A549 (cell line): ENCODE measurements at regions not wholly inside any gene's neighbourhood (a gene's known extent, or its start where the extent isn't known, plus 50 kb on each side); places are given as distances from the start of the nearest gene placed in this dataset.

Experiments used
- ATAC-seq, 2 experiments: fragments of 200-7000 bp in 1 of 2; fragments of >200 bp in 1 of 2; cut with Nextera tagmentation in 1 of 2; cut with Tn5 transposase in 1 of 2; 3 replicates each; pipeline versions ENCODE4 v1.8.0 to v1.9.1; 2018 to 2020; ENCODE audit warnings: mild to moderate bottlenecking in 1 of 2, moderate library complexity in 1 of 2
- CTCF ChIA-PET: fragments of 300-600 bp; sonication (Branson Sonifier 250); formaldehyde crosslinking; extraction: SDS; loops from one replicate; lab custom pipeline; 2021; ENCODE audit warnings: antibody characterized with exemption, inconsistent platforms; lab: Yijun Ruan, JAX
- POLR2A ChIA-PET: fragments of 350-600 bp; formaldehyde crosslinking; extraction: SDS; loops from one replicate; lab custom pipeline; 2021; ENCODE audit warnings: antibody characterized with exemption, inconsistent platforms; lab: Yijun Ruan, JAX
- DNase-seq, 2 experiments: peaks; one replicate each; pipeline versions ENCODE4 v3.0.0 to v3.0.0-alpha.2; 2011 to 2016; ENCODE audit warnings: low read depth in 1 of 2, low spot score in 1 of 2
- FAIRE-seq: peaks from 2 replicates; lab custom pipeline; 2011; peaks lifted over from hg19 to GRCh38; lab: Jason Lieb, UNC
- H3K27ac ChIP-seq, 2 experiments: fragments of >200 bp; sonication (Bioruptor Twin); formaldehyde crosslinking; 3 replicates each; pipeline ENCODE4 v1.5.1; 2016 to 2017
- H3K4me1 ChIP-seq: fragments of >200 bp; sonication (Bioruptor Twin); formaldehyde crosslinking; 3 replicates; pipeline ENCODE4 v1.6.1; 2016
- H3K4me2 ChIP-seq: fragments of >200 bp; sonication (Bioruptor Twin); formaldehyde crosslinking; 3 replicates; pipeline ENCODE4 v1.6.1; 2016
- H3K4me3 ChIP-seq: fragments of >200 bp; sonication (Bioruptor Twin); formaldehyde crosslinking; 3 replicates; pipeline ENCODE4 v1.5.1; 2016
- H3K9me3 ChIP-seq: fragments of >200 bp; sonication (Bioruptor Twin); formaldehyde crosslinking; 3 replicates; pipeline ENCODE4 v1.6.1; 2016
- BHLHE40 ChIP-seq: IDR thresholded peaks from 2 replicates; pipeline ENCODE4 v1.6.1; 2012; ENCODE audit warnings: low read depth, low read length, inconsistent platforms
- CEBPB ChIP-seq, 2 experiments: fragments of >200 bp in 1 of 2; sonication (Bioruptor Twin) in 1 of 2; formaldehyde crosslinking in 1 of 2; IDR thresholded peaks; 2 replicates each; pipeline ENCODE4 v1.6.1; 2012 to 2016
- CHD2 ChIP-seq: fragments of 150-350 bp; IDR thresholded peaks from 2 replicates; pipeline ENCODE4 v1.6.1; 2014; ENCODE audit warnings: low read length; ENCODE audit not compliant: partially characterized antibody
- CHD4 ChIP-seq: fragments of 200-600 bp; sonication (generic); IDR thresholded peaks from 2 replicates; pipeline ENCODE4 v1.6.1; 2016; ENCODE audit warnings: antibody characterized with exemption, mild to moderate bottlenecking, borderline replicate concordance
- EP300 ChIP-seq, 2 experiments: fragments of >200 bp; sonication (Bioruptor Twin); formaldehyde crosslinking; IDR thresholded peaks; 2 replicates in 1 of 2; 3 replicates in 1 of 2; pipeline ENCODE4 v1.6.1; 2016 to 2017
- FOSL2 ChIP-seq, 2 experiments: fragments of 450-650 bp in 1 of 2; fragments of >200 bp in 1 of 2; sonication (Bioruptor Twin) in 1 of 2; formaldehyde crosslinking; IDR thresholded peaks; 2 replicates each; pipeline versions ENCODE4 v1.5.0 to v1.6.1; 2016 to 2020; ENCODE audit warnings: mild to moderate bottlenecking in 1 of 2, moderate library complexity in 1 of 2
- HDAC2 ChIP-seq: fragments of 200-600 bp; sonication (generic); IDR thresholded peaks from 2 replicates; pipeline ENCODE4 v1.6.1; 2016
- HEYL ChIP-seq: fragments of 250-450 bp; sonication (Bioruptor Pico); IDR thresholded peaks from 2 replicates; pipeline ENCODE4 v1.8.0; 2021; ENCODE audit warnings: mild to moderate bottlenecking, moderate library complexity
- HOXB13 ChIP-seq: fragments of 250-450 bp; sonication (Bioruptor Pico); IDR thresholded peaks from 2 replicates; pipeline ENCODE4 v1.5.0; 2020; ENCODE audit warnings: low read depth, mild to moderate bottlenecking, moderate library complexity
- KDM5A ChIP-seq: fragments of 200-600 bp; sonication (generic); IDR thresholded peaks from 2 replicates; pipeline ENCODE4 v1.6.1; 2016; ENCODE audit warnings: antibody characterized with exemption, mild to moderate bottlenecking
- MAZ ChIP-seq: fragments of 150-350 bp; IDR thresholded peaks from 2 replicates; pipeline ENCODE4 v1.6.1; 2014; ENCODE audit warnings: antibody characterized with exemption, low read depth, low read length, borderline replicate concordance
- NPAS2 ChIP-seq: fragments of 250-450 bp; sonication (Bioruptor Pico); IDR thresholded peaks from 2 replicates; pipeline ENCODE4 v1.8.0; 2022; ENCODE audit warnings: mild to moderate bottlenecking, moderate library complexity, borderline replicate concordance
- POLR2AphosphoS2 ChIP-seq: conservative IDR thresholded peaks from 2 replicates; pipeline ENCODE4 v1.6.1; 2012; ENCODE audit warnings: low read length, improper control_type of control experiment, inconsistent platforms
- RAD21 ChIP-seq, 2 experiments: fragments of >200 bp in 1 of 2; sonication (Bioruptor Twin) in 1 of 2; formaldehyde crosslinking in 1 of 2; IDR thresholded peaks in 1 of 2; conservative IDR thresholded peaks in 1 of 2; 2 replicates in 1 of 2; 3 replicates in 1 of 2; pipeline ENCODE4 v1.6.1; 2012 to 2018; ENCODE audit warnings: inconsistent platforms in 1 of 2
- RARB ChIP-seq: fragments of 250-450 bp; sonication (Bioruptor Pico); IDR thresholded peaks from 2 replicates; pipeline ENCODE4 v1.8.0; 2021; ENCODE audit warnings: mild to moderate bottlenecking, moderate library complexity
- SREBF2 ChIP-seq: fragments of 450-650 bp; IDR thresholded peaks from 2 replicates; pipeline ENCODE4 v1.6.1; 2014; ENCODE audit warnings: mild to moderate bottlenecking, moderate library complexity
- WGBS: methylation state at CpG from one replicate; pipeline ENCODE4 v1.1.6; 2017; ENCODE audit errors: missing lambda C conversion rate; 5-methylcytosine and 5-hydroxymethylcytosine counted together
- TF ChIP-seq, protein P1 (sequence below): fragments of 250-450 bp; sonication (Bioruptor Pico); IDR thresholded peaks from 2 replicates; pipeline ENCODE4 v1.5.0; 2020; ENCODE audit warnings: low read depth, mild to moderate bottlenecking, moderate library complexity
- TF ChIP-seq, protein P2 (sequence below): fragments of 450-650 bp; IDR thresholded peaks from 2 replicates; pipeline ENCODE4 v1.6.1; 2014; ENCODE audit warnings: antibody characterized with exemption
- TF ChIP-seq, protein P3 (sequence below): fragments of 200-600 bp; sonication (generic); IDR thresholded peaks from 2 replicates; pipeline ENCODE4 v1.6.1; 2016; ENCODE audit warnings: antibody characterized with exemption, mild to moderate bottlenecking, moderate library complexity
- TF ChIP-seq, protein P4 (sequence below): IDR thresholded peaks from 2 replicates; pipeline ENCODE4 v1.6.1; 2012

DNA sequence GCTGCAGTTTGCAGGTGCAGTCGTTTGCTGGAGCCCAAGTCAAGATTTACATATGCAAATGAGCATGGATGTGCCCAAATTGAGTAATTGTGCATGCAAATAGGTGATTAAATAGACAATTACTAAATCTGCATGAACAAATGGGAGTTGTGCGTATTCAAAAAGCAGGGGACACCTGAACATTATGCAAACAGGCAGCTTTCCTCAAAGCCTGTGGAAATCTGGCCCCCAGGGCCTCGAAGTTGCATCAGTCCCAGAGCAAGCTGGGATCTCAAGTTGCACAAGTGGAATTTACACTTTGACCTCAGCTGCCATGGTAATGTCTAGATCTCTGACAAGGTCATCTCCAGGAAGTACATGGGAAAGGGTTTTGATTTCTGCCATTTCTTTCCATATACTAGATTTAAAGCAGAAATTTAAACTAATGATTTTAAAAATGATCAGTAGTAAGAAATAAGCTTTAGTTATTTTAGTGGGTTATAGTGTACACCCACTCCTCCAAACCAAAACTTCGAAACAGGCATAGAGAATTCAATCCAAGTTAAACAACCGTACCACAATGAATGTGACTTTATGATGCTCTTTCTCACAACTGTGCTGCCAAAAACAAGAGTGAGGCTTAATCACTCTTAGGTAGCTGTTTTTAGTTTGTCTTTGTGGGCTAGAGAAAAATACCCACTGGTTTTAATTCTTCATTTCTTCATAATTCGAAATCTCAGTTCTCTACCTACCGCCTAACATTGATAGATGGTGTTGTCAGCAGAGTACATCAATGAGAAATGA, 110.7 kb downstream of the RND3 start:
- peaks cover 10% of the 10 kb centered on the region; the same call in 1 of the 3 replicates for H3K4me1 ChIP-seq
- ATAC-seq (no peak), FAIRE-seq (no peak), DNase-seq (peak in 1 of 2 experiments; percentile 26)
- TF ChIP-seq CEBPB (IDR thresholded peaks at IDR 0.05), result peak in 1 of 2 experiments; percentile 32; a peak in 1 of 4 replicates
- no peak for TF ChIP-seq CHD2
- 72% methylated on average over 7 of the region's 7 CpGs for WGBS
- H3K4me2 ChIP-seq, result peak overlapping the region; percentile 24; the same call in 2 of the 3 replicates
- H3K4me3 ChIP-seq, result no peak overlapping the region
- H3K9me3 ChIP-seq, result no peaks in the 10 kb centered on the region; the same call in 2 of the 3 replicates
- no peak overlapping the region; a peak in 1 of 6 replicates for H3K27ac ChIP-seq
- ChIA-PET POLR2A (interaction anchor here (0.7 kb wide), 1 partner anchor 101 kb away, joined by 3 read pairs; no protein-coding TSS in a partner anchor), CTCF (interaction anchor here (0.6 to 1.2 kb wide), 3 partner anchors 13 to 1336 kb away, joined by 3 to 5 read pairs (median 3); no protein-coding TSS in a partner anchor)

DNA sequence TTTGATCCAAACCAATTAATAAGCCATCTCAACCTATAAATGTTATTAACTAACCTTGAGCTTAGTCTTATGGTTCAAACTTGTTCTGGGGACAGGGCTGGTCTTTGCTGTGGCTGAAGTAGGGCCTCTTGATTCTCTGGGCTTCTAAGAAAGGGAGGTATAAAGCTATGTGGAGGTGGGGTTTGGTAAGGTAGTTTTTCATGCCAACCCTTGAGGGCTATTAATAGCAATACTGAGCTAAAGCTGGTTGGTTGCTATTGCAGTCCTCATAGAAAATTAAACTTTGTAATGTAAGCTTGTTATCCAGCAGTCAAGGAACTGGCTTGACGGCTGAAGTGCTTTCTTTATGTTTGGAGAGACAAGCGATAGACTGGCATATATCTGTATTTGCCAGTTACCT, 112.1 kb downstream of the RND3 start:
- WGBS, result 47% methylated on average over 2 of the region's 2 CpGs
- ATAC-seq (no peak), FAIRE-seq (no peak), DNase-seq (no peak)
- peaks cover 10% of the 10 kb centered on the region; the same call in 1 of the 3 replicates for H3K4me1 ChIP-seq
- H3K4me2 ChIP-seq, result no peak overlapping the region
- ChIA-PET POLR2A (no interaction called here), CTCF (interaction anchor here (1.1 kb wide), 1 partner anchor 780 kb away, joined by 3 read pairs; no protein-coding TSS in a partner anchor)
- TF ChIP-seq HOXB13 (CRISPR knock-in tag) (no peak), SREBF2 (no peak), BHLHE40 (no peak), RAD21 (conservative IDR thresholded peaks at IDR 0.05 in 1 of 2, IDR thresholded peaks at IDR 0.05 in 1 of 2) (no peak), RARB (CRISPR knock-in tag) (no peak), HDAC2 (no peak), HEYL (CRISPR knock-in tag) (no peak), FOSL2 (IDR thresholded peaks at IDR 0.05) (no peak), FOSL2 (CRISPR knock-in tag; IDR thresholded peaks at IDR 0.05) (no peak), KDM5A (no peak), EP300 (IDR thresholded peaks at IDR 0.05) (no peak), MAZ (no peak), CHD4 (no peak), NPAS2 (CRISPR knock-in tag) (no peak), POLR2AphosphoS2 (no peak)
- TF ChIP-seq, protein P1, sequence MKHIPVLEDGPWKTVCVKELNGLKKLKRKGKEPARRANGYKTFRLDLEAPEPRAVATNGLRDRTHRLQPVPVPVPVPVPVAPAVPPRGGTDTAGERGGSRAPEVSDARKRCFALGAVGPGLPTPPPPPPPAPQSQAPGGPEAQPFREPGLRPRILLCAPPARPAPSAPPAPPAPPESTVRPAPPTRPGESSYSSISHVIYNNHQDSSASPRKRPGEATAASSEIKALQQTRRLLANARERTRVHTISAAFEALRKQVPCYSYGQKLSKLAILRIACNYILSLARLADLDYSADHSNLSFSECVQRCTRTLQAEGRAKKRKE (CRISPR knock-in tag), result no peak
- TF ChIP-seq, protein P2, sequence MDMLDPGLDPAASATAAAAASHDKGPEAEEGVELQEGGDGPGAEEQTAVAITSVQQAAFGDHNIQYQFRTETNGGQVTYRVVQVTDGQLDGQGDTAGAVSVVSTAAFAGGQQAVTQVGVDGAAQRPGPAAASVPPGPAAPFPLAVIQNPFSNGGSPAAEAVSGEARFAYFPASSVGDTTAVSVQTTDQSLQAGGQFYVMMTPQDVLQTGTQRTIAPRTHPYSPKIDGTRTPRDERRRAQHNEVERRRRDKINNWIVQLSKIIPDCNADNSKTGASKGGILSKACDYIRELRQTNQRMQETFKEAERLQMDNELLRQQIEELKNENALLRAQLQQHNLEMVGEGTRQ, result no peak
- TF ChIP-seq, protein P3, sequence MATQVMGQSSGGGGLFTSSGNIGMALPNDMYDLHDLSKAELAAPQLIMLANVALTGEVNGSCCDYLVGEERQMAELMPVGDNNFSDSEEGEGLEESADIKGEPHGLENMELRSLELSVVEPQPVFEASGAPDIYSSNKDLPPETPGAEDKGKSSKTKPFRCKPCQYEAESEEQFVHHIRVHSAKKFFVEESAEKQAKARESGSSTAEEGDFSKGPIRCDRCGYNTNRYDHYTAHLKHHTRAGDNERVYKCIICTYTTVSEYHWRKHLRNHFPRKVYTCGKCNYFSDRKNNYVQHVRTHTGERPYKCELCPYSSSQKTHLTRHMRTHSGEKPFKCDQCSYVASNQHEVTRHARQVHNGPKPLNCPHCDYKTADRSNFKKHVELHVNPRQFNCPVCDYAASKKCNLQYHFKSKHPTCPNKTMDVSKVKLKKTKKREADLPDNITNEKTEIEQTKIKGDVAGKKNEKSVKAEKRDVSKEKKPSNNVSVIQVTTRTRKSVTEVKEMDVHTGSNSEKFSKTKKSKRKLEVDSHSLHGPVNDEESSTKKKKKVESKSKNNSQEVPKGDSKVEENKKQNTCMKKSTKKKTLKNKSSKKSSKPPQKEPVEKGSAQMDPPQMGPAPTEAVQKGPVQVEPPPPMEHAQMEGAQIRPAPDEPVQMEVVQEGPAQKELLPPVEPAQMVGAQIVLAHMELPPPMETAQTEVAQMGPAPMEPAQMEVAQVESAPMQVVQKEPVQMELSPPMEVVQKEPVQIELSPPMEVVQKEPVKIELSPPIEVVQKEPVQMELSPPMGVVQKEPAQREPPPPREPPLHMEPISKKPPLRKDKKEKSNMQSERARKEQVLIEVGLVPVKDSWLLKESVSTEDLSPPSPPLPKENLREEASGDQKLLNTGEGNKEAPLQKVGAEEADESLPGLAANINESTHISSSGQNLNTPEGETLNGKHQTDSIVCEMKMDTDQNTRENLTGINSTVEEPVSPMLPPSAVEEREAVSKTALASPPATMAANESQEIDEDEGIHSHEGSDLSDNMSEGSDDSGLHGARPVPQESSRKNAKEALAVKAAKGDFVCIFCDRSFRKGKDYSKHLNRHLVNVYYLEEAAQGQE, result no peak
- TF ChIP-seq, protein P4, sequence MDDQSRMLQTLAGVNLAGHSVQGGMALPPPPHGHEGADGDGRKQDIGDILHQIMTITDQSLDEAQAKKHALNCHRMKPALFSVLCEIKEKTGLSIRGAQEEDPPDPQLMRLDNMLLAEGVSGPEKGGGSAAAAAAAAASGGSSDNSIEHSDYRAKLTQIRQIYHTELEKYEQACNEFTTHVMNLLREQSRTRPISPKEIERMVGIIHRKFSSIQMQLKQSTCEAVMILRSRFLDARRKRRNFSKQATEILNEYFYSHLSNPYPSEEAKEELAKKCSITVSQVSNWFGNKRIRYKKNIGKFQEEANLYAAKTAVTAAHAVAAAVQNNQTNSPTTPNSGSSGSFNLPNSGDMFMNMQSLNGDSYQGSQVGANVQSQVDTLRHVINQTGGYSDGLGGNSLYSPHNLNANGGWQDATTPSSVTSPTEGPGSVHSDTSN, result no peak
- no peak overlapping the region for H3K27ac ChIP-seq
- no peak overlapping the region for H3K4me3 ChIP-seq
- no peaks in the 10 kb centered on the region; the same call in 2 of the 3 replicates for H3K9me3 ChIP-seq
